ENCODE measurements at regions not wholly inside any gene's neighbourhood (a gene's known extent, or its start where the extent isn't known, plus 50 kb on each side); places are given as distances from the start of the nearest gene placed in this dataset.

GRCh38 chr22:23496445-23496833, 83.7 kb downstream of the IGLL1 start:
- TF ChIP-seq GATA2 (IDR thresholded peaks at IDR 0.05; ENCODE audit: low read depth, low read length) (no peak), GATA3 (IDR thresholded peaks at IDR 0.05; ENCODE audit: low read depth, low read length) (no peak)
